ENCODE measurements at regions not wholly inside any gene's neighbourhood (a gene's known extent, or its start where the extent isn't known, plus 50 kb on each side); places are given as distances from the start of the nearest gene placed in this dataset.

- H3K9me3 ChIP-seq (ENCODE audit: control insufficient read depth, insufficient read depth, low read depth, low read length), result no peaks in the 10 kb centered on the region
- peaks cover 21% of the 10 kb centered on the region for H3K4me1 ChIP-seq (ENCODE audit: control insufficient read depth, extremely low read depth, insufficient read depth, low read length)
- peak overlapping the region in 1 of 4 experiments; percentile 65 for H3K4me3 ChIP-seq (replicated peaks in 1 of 4; ENCODE audit: control extremely low read depth in 1 of 4, insufficient read depth in 1 of 4, low read depth in 3 of 4, low read length in 4 of 4)
- H3K27me3 ChIP-seq (ENCODE audit: control insufficient read depth, insufficient read depth, low read length), result no peaks in the 10 kb centered on the region
- no peak for TF ChIP-seq EZH2 (IDR thresholded peaks at IDR 0.05; ENCODE audit: low read length, missing control alignments)
- no peak for TF ChIP-seq CTCF (conservative IDR thresholded peaks at IDR 0.05 in 1 of 2, IDR thresholded peaks at IDR 0.05 in 1 of 2; ENCODE audit: low read depth in 1 of 2, low read length in 2 of 2)
- H3K36me3 ChIP-seq (ENCODE audit: control insufficient read depth, insufficient read depth, low read length), result no peaks in the 10 kb centered on the region
- H3K9ac ChIP-seq (ENCODE audit: insufficient read depth, low read length), result no peak overlapping the region
- peak overlapping the region; percentile 49 for H3K4me2 ChIP-seq (ENCODE audit: extremely low read depth, insufficient read depth, low read length)
- DNase-seq (ENCODE audit: low read depth in 2 of 2), result no peak
- H2AFZ ChIP-seq (ENCODE audit: low read length), result no peak overlapping the region
- no peaks in the 10 kb centered on the region for H4K20me1 ChIP-seq (ENCODE audit: control insufficient read depth, extremely low read depth, insufficient read depth, low read length)
- peak overlapping the region; percentile 88 for H3K27ac ChIP-seq (ENCODE audit: insufficient read depth, low read length)
- peaks cover 56% of the 10 kb centered on the region for H3K79me2 ChIP-seq (ENCODE audit: control insufficient read depth, insufficient read depth, low read length)
Measured at GRCh38 chr11:8806974-8807373, 104.0 kb upstream of the AKIP1 start.

- TF ChIP-seq EZH2 (IDR thresholded peaks at IDR 0.05; ENCODE audit: low read length, missing control alignments), result no peak
- TF ChIP-seq CTCF (conservative IDR thresholded peaks at IDR 0.05 in 1 of 2, IDR thresholded peaks at IDR 0.05 in 1 of 2; ENCODE audit: low read depth in 1 of 2, low read length in 2 of 2), result no peak
- H3K9me3 ChIP-seq (ENCODE audit: control insufficient read depth, insufficient read depth, low read depth, low read length), result no peaks in the 10 kb centered on the region
- H3K79me2 ChIP-seq (ENCODE audit: control insufficient read depth, insufficient read depth, low read length), result peaks cover 57% of the 10 kb centered on the region
- no peaks in the 10 kb centered on the region for H3K36me3 ChIP-seq (ENCODE audit: control insufficient read depth, insufficient read depth, low read length)
- no peaks in the 10 kb centered on the region for H4K20me1 ChIP-seq (ENCODE audit: control insufficient read depth, extremely low read depth, insufficient read depth, low read length)
- H3K4me2 ChIP-seq (ENCODE audit: extremely low read depth, insufficient read depth, low read length), result peak overlapping the region; percentile 88
- H3K4me1 ChIP-seq (ENCODE audit: control insufficient read depth, extremely low read depth, insufficient read depth, low read length), result peaks cover 24% of the 10 kb centered on the region
- H2AFZ ChIP-seq (ENCODE audit: low read length), result no peak overlapping the region
- H3K9ac ChIP-seq (ENCODE audit: insufficient read depth, low read length), result no peak overlapping the region
- H3K27ac ChIP-seq (ENCODE audit: insufficient read depth, low read length), result peak overlapping the region; percentile 88
- H3K4me3 ChIP-seq (replicated peaks in 1 of 4; ENCODE audit: control extremely low read depth in 1 of 4, insufficient read depth in 1 of 4, low read depth in 3 of 4, low read length in 4 of 4), result peak overlapping the region; percentile 54 to 79 (median 63)
- peak; percentile 88 to 97 for DNase-seq (ENCODE audit: low read depth in 2 of 2)
- H3K27me3 ChIP-seq (ENCODE audit: control insufficient read depth, insufficient read depth, low read length), result no peaks in the 10 kb centered on the region
Measured at GRCh38 chr11:8807544-8808225, 103.3 kb upstream of the AKIP1 start.

GRCh38 chr11:8808226-8808585 is 102.8 kb upstream of the AKIP1 start:
- Histone ChIP-seq H3K27me3 (ENCODE audit: control insufficient read depth, insufficient read depth, low read length) (no peaks in the 10 kb centered on the region), H3K79me2 (ENCODE audit: control insufficient read depth, insufficient read depth, low read length) (peaks cover 57% of the 10 kb centered on the region), H4K20me1 (ENCODE audit: control insufficient read depth, extremely low read depth, insufficient read depth, low read length) (no peaks in the 10 kb centered on the region), H3K36me3 (ENCODE audit: control insufficient read depth, insufficient read depth, low read length) (no peaks in the 10 kb centered on the region), H3K9me3 (ENCODE audit: control insufficient read depth, insufficient read depth, low read depth, low read length) (no peaks in the 10 kb centered on the region), H3K4me3 (replicated peaks in 1 of 4; ENCODE audit: control extremely low read depth in 1 of 4, insufficient read depth in 1 of 4, low read depth in 3 of 4, low read length in 4 of 4) (peak overlapping the region; percentile 54 to 79 (median 63)), H3K9ac (ENCODE audit: insufficient read depth, low read length) (no peak overlapping the region), H3K4me2 (ENCODE audit: extremely low read depth, insufficient read depth, low read length) (peak overlapping the region; percentile 88), H2AFZ (ENCODE audit: low read length) (no peak overlapping the region), H3K4me1 (ENCODE audit: control insufficient read depth, extremely low read depth, insufficient read depth, low read length) (peaks cover 25% of the 10 kb centered on the region), H3K27ac (ENCODE audit: insufficient read depth, low read length) (peak overlapping the region; percentile 88)
- TF ChIP-seq CTCF (conservative IDR thresholded peaks at IDR 0.05 in 1 of 2, IDR thresholded peaks at IDR 0.05 in 1 of 2; ENCODE audit: low read depth in 1 of 2, low read length in 2 of 2) (no peak), EZH2 (IDR thresholded peaks at IDR 0.05; ENCODE audit: low read length, missing control alignments) (no peak)
- no peak for DNase-seq (ENCODE audit: low read depth in 2 of 2)

Measured in fibroblast of lung (primary cell).